ENCODE measurements at regions not wholly inside any gene's neighbourhood (a gene's known extent, or its start where the extent isn't known, plus 50 kb on each side); places are given as distances from the start of the nearest gene placed in this dataset.
A peak's percentile ranks its signal among the peaks of the same experiment; 100 is the strongest.

- no peak for DNase-seq
Measured at GRCh38 chr14:29043737-29044136, 277.1 kb downstream of the FOXG1 start.

GRCh38 chr14:29045237-29045636 lies 278.6 kb downstream of the FOXG1 start:
- DNase-seq: no peak

- no peak for DNase-seq
Measured at GRCh38 chr14:29054119-29054518, 287.5 kb downstream of the FOXG1 start.

- DNase-seq: no peak
Measured at GRCh38 chr14:29056041-29056566, 289.5 kb downstream of the FOXG1 start.

DNA sequence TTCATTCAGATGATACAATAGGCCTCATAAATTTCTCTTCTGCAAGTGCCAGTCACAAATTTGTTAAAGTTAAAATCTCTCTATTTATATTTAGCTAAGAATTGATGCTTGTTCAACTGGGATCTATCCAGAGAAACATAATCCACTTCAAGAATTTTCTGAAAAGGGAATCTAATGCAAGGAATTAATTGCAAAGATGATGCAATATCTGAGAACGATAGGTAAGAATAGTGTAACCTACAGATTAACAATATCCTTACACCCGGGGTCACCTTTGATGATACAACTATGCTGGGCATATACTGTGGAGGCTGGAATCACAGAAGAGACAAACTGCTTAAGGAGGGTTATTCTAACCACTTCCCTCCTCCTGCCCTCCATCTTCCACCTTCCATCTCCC lies 295.1 kb downstream of the FOXG1 start:
- DNase-seq: no peak

DNA sequence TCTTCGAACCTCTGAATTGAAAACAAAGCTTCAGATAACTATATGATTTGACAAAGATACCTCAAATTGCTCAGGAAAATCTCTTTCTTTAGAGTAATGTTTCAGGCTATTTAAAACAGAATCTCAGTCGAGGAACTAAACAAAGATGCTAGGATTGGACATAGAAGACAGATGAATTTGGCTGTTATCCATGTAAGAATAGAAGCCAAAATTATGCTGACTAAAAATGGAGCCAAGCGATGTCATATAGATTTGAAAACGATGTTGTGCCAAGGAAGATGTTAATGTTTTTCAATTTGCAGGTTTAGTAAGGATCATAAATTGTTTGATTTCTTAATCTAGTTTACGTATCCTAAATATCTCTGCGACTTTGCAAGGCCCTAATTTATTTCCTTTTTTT lies 295.9 kb downstream of the FOXG1 start:
- DNase-seq: no peak

DNA sequence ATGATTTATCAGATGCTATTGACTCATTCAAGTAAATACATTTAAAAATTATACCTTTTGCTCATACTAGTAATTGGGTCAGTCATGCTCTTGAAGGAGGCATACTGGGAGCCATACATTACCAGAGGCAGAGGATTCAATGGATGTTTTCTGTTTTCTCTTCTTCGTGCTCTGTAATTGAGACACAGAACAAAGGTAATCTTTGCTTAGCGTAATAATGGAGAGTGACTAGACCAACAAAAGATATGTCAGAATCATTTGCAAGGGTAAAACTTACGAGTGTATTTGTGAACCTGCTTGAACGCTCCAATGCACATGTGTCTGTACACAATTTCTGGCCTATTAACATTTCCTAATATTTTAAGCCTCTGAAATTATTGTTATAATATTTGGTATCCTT lies 296.4 kb downstream of the FOXG1 start:
- DNase-seq: no peak

GRCh38 chr14:29064305-29064900 lies 297.8 kb downstream of the FOXG1 start:
- no peak for DNase-seq

DNA sequence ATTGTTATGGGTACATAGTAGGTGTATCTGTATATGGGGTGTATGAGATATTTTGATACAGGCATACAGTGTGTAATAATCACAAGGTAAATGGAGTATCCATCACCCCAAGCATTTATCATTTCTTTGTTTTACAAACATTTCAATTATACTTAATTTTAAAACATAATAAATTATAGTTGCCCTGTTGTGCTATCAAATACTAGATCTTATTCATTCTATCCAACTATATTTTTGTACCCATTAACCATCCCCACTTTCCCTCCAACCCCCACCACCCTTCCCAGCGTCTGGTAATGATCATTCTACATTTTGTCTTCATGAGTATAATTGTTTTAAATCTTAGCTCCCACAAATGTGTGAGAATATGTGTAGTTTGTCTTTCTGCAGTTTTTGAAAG lies 302.6 kb downstream of the FOXG1 start:
- DNase-seq: no peak

GRCh38 chr14:29075761-29076160 lies 309.2 kb downstream of the FOXG1 start:
- DNase-seq: no peak

- no peak for DNase-seq
Measured at GRCh38 chr14:29077916-29078315, 311.3 kb downstream of the FOXG1 start.

DNA sequence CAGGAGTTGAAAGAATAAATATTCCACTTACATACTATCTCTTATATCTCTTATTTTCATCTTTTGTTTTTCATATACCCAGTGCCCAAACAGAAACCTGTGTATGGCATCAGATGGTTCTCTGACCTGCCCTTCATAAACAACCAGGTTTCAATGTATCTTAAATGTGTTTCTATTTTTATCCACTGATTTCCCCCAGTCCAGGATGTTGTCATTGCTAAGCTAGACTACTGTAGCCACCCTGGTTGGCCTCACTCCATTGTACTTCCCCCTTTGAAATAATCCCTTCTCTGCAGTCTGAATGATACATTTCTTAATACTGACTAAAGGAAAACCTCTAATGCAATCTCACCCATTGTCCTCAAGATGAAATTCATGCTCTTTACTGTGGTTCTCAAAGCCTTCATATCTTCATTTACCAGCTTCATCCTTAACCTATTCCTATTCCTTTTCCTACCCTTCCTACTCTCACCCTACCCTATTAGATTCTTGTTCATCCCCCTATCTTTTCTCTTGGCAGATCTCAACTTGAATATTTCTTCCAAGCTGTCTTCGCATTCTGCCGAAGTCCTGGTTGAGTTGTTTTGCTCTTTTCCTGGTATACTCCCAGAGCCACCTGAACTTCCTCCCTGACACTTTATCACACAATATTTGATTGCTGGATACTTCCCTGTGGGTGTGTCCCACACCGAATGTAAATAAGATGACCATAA lies 312.4 kb downstream of the FOXG1 start:
- no peak for DNase-seq

- no peak for DNase-seq
Measured at GRCh38 chr14:29085546-29085945, 319.0 kb downstream of the FOXG1 start.

GRCh38 chr14:29089849-29090248 lies 323.3 kb downstream of the FOXG1 start:
- no peak for DNase-seq

GRCh38 chr14:29092121-29092520 lies 325.5 kb downstream of the FOXG1 start:
- no peak for DNase-seq

DNA sequence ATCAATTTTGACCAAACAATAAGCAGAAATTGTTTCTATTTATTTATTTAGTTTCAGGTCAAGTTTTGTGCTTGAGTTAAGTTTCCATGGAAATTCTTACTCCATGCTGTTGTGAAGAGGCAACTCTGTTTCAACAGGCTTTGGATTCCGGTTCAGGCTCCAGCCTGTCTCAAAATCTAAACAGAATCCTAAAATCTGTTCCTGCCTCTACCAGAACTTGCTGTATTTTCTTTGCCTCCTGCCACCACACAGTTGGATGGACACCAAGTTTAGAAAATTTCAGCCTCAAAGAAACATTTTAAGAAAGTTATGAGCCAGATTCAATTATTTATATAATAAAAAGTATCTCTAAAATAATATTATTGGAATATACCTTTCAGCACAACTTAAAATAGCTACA lies 330.9 kb downstream of the FOXG1 start:
- DNase-seq: no peak

DNA sequence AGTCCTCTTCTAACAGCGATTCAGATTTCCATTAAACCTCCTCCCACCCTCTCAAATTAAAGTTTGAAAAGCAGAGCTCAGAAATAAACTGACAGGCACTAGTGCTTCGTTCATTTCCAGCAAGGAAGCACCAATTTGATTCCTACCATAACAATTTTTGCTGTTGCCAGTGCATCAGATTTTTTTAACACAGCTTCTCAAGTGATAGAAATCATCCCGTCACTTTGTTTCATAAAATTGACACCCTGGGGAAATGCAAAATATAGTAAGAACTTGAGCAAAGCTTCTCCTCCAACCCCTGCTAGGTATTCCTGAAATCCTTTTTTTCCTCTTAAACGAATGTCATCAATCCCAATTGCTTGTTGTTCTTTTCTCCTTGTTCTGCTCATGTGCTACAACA lies 332.1 kb downstream of the FOXG1 start:
- DNase-seq: no peak

GRCh38 chr14:29102266-29102665 lies 335.7 kb downstream of the FOXG1 start:
- DNase-seq: no peak

GRCh38 chr14:29102996-29103395 lies 336.4 kb downstream of the FOXG1 start:
- DNase-seq: peak; percentile 97

DNA sequence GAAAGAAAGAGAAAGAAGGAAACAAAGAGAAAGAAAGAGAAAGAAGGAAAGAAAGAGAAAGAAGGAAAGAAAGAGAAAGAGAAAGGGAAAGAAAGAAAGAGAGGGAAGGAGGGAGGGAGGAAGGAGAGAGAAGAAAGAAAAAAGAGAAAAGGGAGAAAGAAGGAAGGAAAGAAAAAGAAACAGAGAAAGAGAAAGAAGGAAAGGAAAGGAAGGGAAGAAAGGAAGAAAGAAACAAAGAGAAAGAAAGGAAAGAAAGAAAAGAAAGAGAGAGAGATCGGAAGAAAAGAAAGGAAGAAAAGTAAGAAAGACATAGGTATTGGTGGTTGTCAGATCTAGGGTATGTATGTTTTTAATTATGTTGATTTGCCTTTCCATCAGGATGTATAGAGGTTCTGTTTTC lies 342.3 kb downstream of the FOXG1 start:
- no peak for DNase-seq

DNA sequence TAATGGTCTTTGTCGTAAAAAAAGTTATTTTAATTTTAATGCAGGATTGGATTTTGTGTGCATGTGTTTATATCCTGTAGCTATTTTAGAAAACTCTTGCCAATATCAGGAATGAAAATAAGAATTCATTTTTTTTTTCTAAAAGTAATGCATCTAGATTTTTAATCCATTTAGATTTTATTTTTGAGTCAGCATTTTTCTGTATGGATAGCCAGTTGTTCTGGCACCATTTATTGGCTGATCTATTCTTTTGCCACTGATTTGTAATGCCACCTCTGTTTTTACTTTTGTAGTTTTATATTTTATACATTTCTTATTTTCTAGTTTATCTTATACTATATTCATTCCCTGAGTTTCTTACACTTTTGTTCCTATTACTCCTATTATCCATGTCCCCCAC lies 343.0 kb downstream of the FOXG1 start:
- no peak for DNase-seq

DNA sequence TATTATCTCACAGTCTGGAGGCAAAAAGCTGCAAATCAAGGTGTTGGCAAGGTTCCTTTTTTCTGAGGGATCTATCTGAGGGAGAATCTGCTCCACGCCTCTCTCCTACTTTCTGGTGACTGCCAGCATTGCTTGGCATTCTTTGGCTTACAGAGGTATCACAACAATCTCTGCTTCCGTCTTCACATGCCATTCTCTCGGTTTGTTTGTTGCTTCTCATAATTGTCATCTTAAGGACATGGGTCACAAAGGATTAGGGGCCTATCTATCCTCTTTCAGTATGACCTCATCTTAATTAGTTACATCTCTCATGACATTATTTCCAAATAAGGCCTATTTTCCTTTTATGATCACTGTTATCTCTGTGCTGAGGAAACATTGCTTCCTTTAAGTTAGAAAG lies 345.0 kb downstream of the FOXG1 start:
- no peak for DNase-seq

DNA sequence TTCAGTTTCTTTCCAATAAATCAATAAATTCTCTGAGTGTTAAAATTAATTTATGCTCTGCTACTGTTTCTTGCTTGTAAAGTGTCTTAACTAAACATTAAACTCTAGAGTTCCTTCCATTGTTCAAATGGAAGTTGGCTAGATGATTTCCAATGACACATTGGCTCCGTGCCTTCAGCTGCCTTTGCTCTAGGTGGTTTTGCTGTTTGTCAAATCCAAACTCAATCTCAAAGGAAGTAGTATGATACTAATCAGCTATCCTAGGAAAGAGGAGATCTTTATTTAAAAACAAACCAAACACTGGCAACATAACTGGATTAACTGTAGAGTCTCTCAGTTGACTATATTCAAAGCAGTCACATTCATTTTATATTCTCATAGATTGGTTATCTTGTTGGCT lies 356.4 kb downstream of the FOXG1 start:
- no peak for DNase-seq

DNA sequence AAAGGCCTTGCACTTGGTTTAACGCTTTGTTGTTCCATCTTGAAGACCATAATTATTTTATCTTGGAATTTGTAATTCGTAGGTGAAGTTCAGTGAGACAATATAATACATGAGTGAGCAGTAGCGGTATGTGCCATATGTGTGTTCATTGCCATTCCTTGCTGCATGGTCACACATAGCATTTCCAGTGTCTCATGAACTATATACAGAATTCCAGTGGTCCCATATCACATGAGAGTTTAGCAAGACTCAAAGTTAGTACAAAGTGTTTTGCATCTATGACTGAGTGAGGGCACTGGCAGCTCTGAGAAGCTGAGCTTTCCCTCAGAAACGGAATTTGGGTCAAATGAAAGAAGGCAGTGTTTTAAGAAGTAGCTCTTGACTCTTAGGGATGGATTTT lies 359.8 kb downstream of the FOXG1 start:
- DNase-seq: no peak

- DNase-seq: no peak
Measured at GRCh38 chr14:29126865-29127264, 360.3 kb downstream of the FOXG1 start.

Data from NCI-H1417 treated with DMSO at 0.1 percent for 48 hours (cell line).